Fibroblast of peridontal ligament (primary cell): ENCODE measurements at regions not wholly inside any gene's neighbourhood (a gene's known extent, or its start where the extent isn't known, plus 50 kb on each side); places are given as distances from the start of the nearest gene placed in this dataset.

Source experiments
- DNase-seq: peaks from one replicate; pipeline ENCODE4 v3.0.0-alpha.2; 2010; ENCODE audit errors: extremely low read depth

GRCh38 chr19:31560086-31561060, 211.1 kb upstream of the TSHZ3 start:
- no peak for DNase-seq

DNA sequence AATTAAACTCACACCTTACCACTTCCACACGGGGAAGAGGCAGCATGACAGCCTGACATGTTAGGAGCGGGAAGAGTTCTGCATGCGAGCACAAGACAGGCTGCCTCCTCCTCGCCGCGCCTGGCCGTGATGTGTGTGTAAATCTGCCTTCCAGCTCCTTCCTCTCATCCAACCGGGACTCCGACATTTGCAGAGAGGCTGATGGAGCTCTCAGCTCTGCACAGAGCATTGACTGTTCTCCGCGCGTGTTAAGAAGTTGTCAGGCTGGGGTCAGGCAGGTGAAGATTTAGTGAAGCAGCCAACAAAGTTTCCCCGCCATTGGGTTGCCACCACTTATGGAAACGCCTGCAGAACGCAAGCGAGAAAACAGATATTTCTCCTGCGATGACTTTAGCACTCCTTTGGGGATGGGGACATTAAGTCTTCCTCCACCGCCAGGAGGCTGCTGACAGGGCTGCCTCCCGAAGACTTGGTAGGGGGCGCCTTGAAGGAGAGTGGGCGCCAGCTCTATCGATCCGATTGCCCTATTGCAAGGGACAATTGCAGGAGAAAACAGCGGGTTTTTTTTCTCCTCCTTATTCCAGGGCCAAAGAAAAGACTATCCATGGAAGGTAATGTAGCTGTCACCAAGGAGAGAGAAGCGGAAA, 213.9 kb upstream of the TSHZ3 start:
- DNase-seq = no peak

GRCh38 chr19:31567776-31568175, 218.5 kb upstream of the TSHZ3 start:
- no peak for DNase-seq

GRCh38 chr19:31568724-31569123, 219.5 kb upstream of the TSHZ3 start:
- no peak for DNase-seq

DNA sequence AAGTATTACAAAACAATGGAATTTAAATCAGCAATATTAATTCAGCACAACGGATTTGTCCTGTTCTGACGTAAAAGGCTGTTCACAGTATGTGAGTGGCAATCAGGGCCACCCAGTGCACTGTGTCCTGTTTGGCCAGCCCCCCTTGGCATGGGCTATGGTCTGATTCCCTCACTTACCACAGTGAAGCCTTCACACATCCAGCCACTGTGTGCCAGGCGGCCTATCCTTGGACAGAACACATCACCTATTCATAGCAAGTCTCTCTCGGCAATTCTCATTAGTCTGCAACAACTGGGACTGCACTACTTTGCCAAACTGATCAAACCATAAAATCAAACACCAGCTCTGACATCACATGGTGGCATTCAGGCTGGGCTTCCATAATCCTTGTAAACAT, 221.5 kb upstream of the TSHZ3 start:
- no peak for DNase-seq

- no peak for DNase-seq
These were observed 223.1 kb upstream of the TSHZ3 start for GRCh38 chr19:31572102-31572975.

GRCh38 chr19:31572976-31573298, 223.7 kb upstream of the TSHZ3 start:
- DNase-seq = no peak

DNA sequence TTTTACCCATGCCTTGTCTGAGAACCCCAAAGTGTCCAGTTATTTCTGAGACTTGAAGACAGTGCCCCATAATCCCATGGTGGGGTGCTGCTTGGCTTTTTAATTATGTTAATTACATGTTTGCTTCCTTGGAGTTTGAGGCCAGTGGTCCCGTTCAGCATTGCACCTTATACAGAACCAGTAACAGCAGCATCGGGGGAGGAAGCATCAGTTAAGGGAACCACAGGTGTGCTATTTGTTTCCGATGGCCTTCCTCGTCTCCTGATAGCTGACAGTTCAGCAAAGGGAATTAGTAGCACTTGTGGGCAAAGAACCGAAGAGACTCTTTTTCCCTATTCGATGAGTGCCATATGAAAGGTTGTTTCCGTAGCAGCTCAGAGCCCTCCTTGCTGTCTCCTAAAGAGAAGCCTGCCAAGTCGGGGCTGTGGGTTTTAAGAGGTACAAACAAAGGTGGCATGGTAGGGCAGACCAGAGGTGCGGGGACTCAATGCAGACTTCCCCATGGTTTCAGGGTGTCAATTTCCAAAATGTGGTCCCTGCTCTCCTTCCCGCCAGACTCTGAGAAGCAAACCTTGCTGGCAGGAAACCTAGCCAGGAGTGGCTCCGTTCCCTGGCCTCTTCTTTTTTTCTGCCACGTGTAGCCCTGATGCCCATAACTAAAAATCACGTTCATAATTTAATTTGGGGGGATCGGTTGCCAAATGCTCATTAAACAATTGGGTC, 225.2 kb upstream of the TSHZ3 start:
- DNase-seq = no peak

DNA sequence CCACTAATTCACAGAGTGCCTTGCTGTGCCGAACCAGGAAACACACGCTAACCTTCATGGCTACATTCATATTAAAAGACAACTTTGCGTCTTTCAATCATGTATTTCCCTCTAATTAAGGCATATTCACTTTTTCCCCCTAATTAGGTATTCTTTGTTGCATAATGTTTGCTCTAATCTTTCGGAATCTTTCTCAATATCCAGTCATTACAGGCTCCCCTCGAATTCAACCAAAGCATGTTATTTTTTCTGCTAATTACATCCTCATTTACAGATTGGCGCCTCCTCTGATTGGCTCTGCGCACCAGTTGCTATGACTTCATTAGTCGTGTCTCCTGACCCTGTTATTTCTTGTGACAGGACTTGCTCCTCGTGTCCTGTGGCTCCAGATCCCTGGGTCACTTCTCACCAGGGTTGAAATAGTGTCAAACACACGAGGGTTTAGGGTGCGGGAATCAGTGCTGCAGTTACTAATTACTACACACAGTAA, 226.7 kb upstream of the TSHZ3 start:
- no peak for DNase-seq

DNA sequence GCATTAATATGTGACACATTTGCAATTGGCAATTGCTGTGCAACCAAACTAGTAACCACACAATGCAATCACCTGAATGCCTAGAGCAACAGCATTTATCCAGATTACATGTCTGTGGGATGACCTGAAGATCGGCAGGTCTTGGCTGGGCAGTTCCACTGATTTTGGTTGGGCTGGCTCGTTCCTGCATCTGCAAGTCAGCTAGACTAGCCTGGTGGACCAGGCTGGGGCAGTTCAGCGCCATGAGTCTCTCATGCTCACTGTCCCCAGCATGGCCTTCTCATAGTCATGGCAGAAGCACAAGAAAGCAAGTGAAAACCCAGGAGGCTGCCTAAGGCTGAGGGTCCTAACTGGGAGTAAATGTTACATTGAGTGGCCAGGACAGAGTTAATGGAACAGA, 229.1 kb upstream of the TSHZ3 start:
- DNase-seq = no peak

DNA sequence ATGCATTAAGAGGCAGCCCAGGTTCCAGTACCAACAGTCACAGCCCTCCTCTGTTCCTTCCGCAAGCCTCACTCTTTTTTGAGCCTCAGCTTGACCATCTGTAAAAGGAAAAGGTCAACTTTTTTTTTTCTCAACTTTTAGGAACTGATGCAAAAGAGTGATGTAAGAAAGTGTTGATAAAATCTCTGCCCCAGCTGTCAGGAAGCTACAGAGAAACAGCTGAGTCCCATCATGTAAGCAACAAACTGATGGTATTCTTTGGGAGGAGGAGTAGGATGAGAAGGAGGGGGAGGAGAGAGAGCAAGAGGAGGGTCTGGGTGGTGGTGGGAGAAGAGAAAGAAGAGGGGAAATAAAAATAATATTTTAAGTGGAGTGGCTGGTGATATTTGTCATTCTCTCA, 233.9 kb upstream of the TSHZ3 start:
- DNase-seq = no peak

DNA sequence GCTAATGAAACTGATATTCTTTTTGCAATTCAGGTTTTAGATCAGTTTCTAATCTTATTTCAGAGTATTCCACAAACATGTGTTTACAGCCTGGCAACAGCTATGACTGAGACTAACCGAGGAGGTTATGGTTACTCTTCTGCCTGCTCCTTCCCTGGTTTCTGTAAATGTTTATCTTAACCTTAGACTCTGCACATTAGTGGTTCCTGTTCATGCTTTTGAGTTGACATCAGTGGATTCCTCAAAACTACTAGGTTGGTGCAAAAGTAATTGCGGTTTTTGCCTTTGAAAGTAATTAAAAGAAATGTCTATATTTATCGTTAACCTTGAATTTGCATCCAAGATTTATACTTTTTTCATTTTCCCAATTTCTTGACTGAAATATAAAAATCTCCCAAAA, 237.0 kb upstream of the TSHZ3 start:
- DNase-seq = peak; percentile 1

GRCh38 chr19:31589109-31589508, 239.9 kb upstream of the TSHZ3 start:
- no peak for DNase-seq

DNA sequence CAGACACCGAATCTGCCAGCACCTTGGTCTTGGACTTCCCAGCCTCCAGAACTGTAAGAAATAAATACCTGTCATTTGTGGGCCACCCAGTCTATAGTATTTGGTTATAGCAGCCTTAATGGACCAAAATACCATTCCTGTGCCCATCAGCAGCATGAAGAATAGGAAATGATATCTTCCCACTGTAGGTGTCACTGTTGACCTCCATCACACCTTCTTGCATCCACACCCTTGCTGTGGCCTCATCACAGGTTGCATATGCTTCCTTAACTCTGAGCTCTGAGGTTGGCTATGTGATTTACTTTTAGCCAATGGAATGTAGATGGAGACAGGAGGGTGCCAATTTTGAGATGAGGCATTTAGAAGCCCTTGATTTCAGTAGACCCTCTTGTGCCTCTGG, 242.0 kb upstream of the TSHZ3 start:
- DNase-seq = no peak

- no peak for DNase-seq
These were observed 243.2 kb upstream of the TSHZ3 start for GRCh38 chr19:31592456-31592855.

- DNase-seq = no peak
These were observed 245.5 kb upstream of the TSHZ3 start for GRCh38 chr19:31594701-31595100.

- no peak for DNase-seq
These were observed 246.3 kb upstream of the TSHZ3 start for GRCh38 chr19:31595521-31595920.

DNA sequence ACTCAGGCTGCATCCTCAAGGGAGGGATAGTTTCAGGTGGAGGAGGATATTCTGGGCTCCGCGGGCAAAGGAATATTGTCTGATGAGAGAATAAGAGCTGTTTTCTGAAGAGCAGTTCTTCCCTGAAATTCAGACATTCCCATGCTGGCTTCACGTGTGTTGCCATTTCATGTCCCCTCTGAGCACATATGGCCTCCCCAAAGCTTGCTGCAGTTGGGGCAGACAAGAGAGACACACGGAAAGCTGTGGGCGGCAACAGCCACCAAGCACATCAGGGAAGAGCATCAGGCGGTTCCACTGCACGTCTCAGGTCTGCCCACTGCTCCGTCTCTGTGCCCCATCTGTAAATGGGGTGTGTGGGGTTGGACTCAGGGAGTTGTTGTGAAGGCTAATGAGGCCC, 247.5 kb upstream of the TSHZ3 start:
- DNase-seq = no peak

DNA sequence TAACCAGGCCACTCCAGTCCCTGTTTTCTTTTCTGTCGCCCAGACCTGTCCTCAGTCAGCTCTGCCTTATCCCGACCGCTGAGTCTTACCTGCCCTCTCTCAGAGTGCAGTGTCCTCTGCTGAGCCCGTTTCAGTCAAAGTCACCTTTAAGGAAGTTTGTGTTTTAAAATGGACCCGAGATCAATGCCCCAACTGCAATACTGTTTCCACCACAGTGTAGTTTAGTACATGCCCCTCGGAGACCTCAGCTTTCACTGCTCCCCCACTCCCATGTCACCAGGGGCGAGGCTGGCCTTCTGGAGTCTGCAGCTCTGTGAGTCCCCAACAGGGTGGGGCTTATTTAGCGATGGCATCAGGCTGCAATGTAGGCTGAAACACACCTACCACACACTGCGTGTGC, 248.4 kb upstream of the TSHZ3 start:
- DNase-seq = no peak

DNA sequence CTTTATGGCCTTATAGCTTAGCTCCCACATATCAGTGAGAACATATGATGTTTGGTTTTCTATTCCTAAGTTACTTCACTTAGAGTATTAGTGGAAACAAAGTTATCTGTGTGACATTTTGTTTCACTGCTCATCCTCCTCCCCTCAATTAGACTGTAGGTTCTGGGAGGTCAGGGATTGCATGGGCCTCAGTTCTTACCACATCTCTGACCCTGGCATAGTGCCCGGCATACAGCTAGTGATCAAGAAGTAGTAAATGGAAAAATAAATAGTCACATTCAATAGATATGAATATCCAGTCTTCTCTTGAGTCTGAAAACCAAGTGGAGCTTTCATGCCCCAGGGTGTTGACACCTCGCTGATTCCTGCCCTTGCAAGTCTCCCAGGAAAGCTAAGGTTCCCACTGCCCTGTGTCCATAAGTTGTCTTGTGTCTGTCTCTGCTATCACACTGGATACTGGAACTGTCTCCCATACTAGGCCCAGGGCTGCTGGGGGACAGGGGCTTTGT, 249.5 kb upstream of the TSHZ3 start:
- DNase-seq = no peak

GRCh38 chr19:31600731-31601295, 251.6 kb upstream of the TSHZ3 start:
- no peak for DNase-seq
